GM18870 (cell line): ENCODE measurements at regions not wholly inside any gene's neighbourhood (a gene's known extent, or its start where the extent isn't known, plus 50 kb on each side); places are given as distances from the start of the nearest gene placed in this dataset.
"Not testable (repeated sequence)": the region's sequence is repeated elsewhere in the genome, so short reads cannot be mapped to it uniquely, and the experiment has no call there.

ENCODE experiments used
- ATAC-seq: cut with Tn5 transposase; IDR thresholded peaks from one replicate; pipeline ENCODE4 v1.9.1; 2021; ENCODE audit warnings: moderate library complexity; ENCODE audit not compliant: unreplicated experiment

DNA sequence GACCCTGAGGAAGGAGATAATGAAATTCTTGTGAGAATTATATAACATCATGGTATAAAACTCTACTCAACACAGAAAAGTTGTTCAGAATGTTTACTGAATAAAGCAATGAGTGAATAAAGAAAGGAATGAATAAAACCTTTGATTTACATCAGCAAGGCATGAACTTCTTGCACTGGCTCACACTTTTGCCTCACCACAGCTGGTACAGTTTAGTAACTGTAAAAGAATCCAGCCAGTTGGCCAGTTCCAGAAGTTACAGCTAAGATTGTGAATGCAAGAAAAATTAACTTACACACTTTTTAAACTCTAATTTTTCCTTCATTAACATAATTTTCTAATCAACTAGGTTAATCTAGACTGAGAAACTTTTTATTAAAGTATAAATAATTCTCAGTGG lies 490.9 kb downstream of the NFIB start:
- no peak for ATAC-seq

- ATAC-seq: no peak
These were observed 496.1 kb downstream of the NFIB start for GRCh38 chr9:13817754-13818278.

- no peak for ATAC-seq
These were observed 497.1 kb downstream of the NFIB start for GRCh38 chr9:13816837-13817236.

- ATAC-seq: no peak
These were observed 499.1 kb downstream of the NFIB start for GRCh38 chr9:13814647-13815400.

GRCh38 chr9:13811876-13812275 lies 502.1 kb downstream of the NFIB start:
- ATAC-seq: no peak

DNA sequence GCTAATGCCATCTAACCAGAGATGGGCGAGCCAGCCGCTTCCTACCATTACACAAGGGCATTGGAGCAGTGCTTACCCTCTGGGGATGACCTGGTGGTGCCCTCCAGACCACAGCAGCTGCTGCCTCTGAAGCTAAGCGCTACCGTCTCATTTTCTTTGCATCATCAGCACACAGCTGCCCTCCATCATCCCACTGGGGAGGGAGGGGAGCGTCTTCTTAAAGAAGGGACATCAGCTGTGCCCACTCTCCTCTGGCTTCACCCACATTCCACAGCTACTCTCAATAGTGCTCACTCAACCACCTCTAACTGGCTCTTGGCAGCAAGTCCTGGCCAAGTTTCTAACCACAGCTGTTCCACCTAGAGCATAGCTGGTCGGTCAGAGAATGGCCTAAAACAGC lies 503.4 kb downstream of the NFIB start:
- no peak for ATAC-seq

DNA sequence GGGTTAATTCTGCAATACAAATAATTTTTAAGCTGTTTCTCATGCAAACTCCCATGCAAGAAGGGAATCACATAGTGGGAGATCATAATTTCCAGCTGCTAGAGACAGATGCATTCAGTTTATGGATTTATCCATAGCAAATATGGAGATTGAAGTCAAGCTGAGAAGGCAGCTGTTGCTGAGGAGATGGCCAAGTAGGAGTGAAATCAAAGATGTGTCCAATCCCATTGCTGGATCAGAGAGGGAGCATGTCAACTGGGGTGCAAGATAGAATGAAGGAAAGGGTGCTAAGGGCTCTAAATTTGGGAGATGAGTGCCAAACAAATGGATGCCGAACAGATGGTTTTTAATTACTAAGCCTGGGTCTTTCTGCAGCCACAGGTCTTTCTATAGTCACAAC lies 504.5 kb downstream of the NFIB start:
- no peak for ATAC-seq

GRCh38 chr9:13807118-13807517 lies 506.8 kb downstream of the NFIB start:
- ATAC-seq: no peak

DNA sequence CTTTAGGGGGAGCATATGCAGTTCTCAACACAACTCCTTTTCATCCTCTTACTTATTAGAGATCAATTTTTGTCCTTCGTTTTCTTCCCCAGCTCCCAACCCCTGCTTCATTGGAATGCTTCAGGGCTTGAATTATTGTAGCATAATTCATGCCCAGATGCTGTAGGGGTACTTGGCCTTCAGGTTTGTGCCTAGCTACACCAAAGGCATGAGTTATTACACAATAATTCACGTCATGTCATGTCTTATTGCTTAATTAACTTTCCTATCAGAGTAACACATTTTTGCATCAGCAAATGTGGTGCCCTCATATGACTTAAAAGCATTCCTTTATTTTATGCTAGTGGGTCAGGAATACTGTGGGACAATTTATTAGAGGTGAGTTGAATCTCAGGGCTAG lies 507.2 kb downstream of the NFIB start:
- ATAC-seq: no peak

DNA sequence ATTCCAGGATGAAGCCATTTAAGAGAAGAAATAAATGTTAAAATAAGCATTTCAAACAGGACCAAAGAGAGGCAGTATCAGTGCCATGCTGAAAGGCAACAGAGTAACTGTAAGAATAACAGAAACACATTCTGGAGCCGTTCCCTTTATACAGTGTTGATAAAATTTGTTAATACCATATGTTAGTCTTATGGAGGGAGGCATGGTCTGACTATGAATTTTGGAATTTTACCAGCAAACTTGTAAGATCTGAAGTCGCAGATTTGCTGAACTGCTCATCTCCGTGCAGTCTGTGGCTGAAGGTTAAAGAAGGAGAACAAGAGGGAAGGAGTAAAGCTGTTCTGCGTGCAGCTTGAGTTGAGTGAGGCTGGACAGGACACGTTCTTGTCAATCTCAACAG lies 508.4 kb downstream of the NFIB start:
- ATAC-seq: no peak

- ATAC-seq: no peak
These were observed 509.4 kb downstream of the NFIB start for GRCh38 chr9:13804532-13804931.

DNA sequence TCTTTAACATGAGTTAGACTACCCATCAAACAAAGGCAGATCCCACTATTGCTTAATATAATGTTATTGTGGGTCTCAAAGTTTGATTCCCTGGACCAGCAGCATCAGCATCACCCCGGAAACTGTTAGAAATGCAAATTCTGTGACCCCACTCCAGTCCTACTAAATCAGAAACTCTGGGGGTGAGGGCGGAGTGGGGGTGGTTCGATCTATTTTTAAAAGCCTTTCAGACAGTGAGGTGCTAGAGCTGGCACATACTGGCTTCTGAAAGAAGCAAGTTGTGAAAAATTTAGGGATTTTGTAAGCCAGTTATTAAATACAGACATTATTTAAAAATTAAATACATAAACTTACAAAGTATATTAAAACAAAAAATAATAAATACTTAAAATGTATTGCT lies 513.2 kb downstream of the NFIB start:
- no peak for ATAC-seq

- ATAC-seq: not testable (repeated sequence)
These were observed 516.2 kb downstream of the NFIB start for GRCh38 chr9:13797701-13798100.

DNA sequence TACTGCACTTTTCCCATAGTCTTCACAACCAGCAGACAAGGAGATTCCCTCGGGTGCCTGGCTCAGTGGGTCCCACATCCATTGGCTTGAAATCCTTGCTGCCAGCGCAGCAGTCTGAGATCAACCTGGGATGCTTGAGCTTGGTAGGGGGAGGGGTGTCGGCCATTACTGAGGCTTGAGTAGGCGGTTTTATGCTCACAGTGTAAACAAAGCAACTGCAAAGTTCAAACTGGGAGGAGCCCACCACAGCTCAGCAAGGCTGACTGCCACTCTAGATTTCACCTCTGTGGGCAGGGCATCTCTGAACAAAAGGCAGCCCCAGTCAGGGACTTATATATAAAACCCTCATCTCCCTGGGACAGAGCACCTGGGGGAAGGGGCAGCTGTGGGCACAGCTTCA lies 512.3 kb upstream of the MPDZ start:
- ATAC-seq: no peak

- no peak for ATAC-seq
These were observed 510.6 kb upstream of the MPDZ start for GRCh38 chr9:13790055-13790454.

- ATAC-seq: no peak
These were observed 507.8 kb upstream of the MPDZ start for GRCh38 chr9:13787234-13787833.

DNA sequence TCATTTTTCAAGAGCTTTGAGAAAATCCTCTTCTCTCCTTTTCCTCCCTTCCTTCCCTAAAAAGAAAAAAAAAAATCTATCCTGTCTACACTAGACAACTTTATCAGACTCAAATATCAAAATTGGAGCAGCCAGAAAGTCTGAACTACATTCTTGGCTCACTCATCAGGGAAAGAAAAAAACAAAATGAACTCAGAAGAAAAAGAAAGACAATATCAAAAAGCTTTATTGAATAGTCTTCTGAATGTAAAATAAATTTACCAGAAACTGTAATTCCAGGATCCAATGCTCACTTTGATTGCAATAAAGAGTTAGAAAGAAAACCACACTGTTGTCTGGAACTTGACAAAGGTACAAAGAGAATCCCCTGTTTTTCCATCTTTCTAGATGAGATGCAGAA lies 507.2 kb upstream of the MPDZ start:
- ATAC-seq: no peak

GRCh38 chr9:13786131-13786530 lies 506.6 kb upstream of the MPDZ start:
- ATAC-seq: no peak

GRCh38 chr9:13779106-13779505 lies 499.6 kb upstream of the MPDZ start:
- ATAC-seq: no peak

- no peak for ATAC-seq
These were observed 499.1 kb upstream of the MPDZ start for GRCh38 chr9:13778631-13779030.

DNA sequence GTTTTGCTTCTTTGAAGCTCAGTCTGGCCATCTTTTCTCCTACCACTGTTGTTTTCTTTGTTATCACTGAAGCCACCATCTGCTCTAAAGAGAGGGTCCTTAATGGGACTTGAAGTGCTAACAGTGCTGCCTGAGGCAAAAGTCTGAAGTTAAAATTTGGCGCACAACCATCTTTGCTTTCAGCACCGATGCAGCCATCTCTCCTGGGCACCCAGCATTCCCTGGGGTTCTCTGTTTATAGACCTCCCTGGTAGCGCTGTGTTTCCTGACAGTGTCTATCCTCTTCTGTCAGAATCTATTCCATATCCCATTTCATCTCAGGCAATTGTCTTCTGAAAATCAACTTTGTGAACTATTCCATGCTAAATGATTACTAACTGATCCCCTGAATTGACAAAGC lies 491.5 kb upstream of the MPDZ start:
- ATAC-seq: no peak

GRCh38 chr9:13769641-13770040 lies 490.1 kb upstream of the MPDZ start:
- no peak for ATAC-seq

DNA sequence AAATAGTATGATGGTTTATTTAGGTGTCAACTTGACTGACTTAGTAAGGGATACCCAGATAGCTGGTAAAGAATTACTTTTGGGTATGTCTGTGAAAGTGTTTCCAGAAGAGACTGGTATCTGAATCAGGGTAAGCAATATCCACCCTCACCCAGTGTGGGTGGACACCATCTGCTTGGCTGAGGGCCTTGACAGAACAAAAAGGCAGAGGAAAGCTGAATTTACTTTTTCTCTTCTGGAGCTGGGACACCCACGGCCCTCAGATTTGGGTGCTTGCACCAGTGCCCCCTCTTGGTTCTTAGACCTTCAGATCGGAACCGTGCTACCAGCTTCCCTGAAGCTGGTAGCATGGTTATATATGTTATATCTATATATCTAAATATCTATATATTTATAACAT lies 489.5 kb upstream of the MPDZ start:
- ATAC-seq: no peak
